Mesenchymal stem cell (in vitro differentiated cells and primary cell): ENCODE measurements at regions not wholly inside any gene's neighbourhood (a gene's known extent, or its start where the extent isn't known, plus 50 kb on each side); places are given as distances from the start of the nearest gene placed in this dataset.

Experiments
- DNase-seq: peaks from one replicate; pipeline ENCODE4 v3.0.0-alpha.2; 2013
- H2AFZ ChIP-seq: one replicate; pipeline ENCODE4 v1.6.1; 2013; ENCODE audit warnings: low read depth, mild to moderate bottlenecking, control low read depth, inconsistent platforms, low read length, moderate library complexity
- H2AK5ac ChIP-seq: 2 replicates; pipeline ENCODE4 v1.6.1; 2013; ENCODE audit warnings: low read length, moderate library complexity, mild to moderate bottlenecking, inconsistent platforms; ENCODE audit not compliant: severe bottlenecking
- H2BK120ac ChIP-seq: one replicate; pipeline ENCODE4 v1.6.1; 2013; ENCODE audit warnings: low read depth, mild to moderate bottlenecking, inconsistent platforms, low read length, moderate library complexity
- H2BK12ac ChIP-seq, 2 experiments: one replicate each; pipeline ENCODE4 v1.6.1; 2013; ENCODE audit warnings: inconsistent platforms in 2 of 2, low read length in 2 of 2, mild to moderate bottlenecking in 2 of 2, moderate library complexity in 2 of 2, control low read depth in 1 of 2
- H2BK15ac ChIP-seq: one replicate; pipeline ENCODE4 v1.6.1; 2013; ENCODE audit warnings: mild to moderate bottlenecking, low read depth, inconsistent platforms; ENCODE audit not compliant: poor library complexity, severe bottlenecking
- H2BK5ac ChIP-seq: 2 replicates; pipeline ENCODE4 v1.6.1; 2013; ENCODE audit warnings: low read depth, mild to moderate bottlenecking, low read length, control low read depth, inconsistent platforms; ENCODE audit not compliant: poor library complexity, severe bottlenecking
- H3K14ac ChIP-seq, 2 experiments: one replicate each; pipeline ENCODE4 v1.6.1; 2013; ENCODE audit warnings: inconsistent platforms in 2 of 2, low read length in 2 of 2, control low read depth in 1 of 2, mild to moderate bottlenecking in 1 of 2, moderate library complexity in 1 of 2
- H3K18ac ChIP-seq, 2 experiments: one replicate each; pipeline ENCODE4 v1.6.1; 2013; ENCODE audit warnings: inconsistent platforms in 2 of 2, low read length in 2 of 2, control low read depth in 1 of 2, low read depth in 1 of 2, mild to moderate bottlenecking in 1 of 2
- H3K23ac ChIP-seq, 2 experiments: one replicate each; pipeline ENCODE4 v1.6.1; 2013; ENCODE audit warnings: inconsistent platforms in 2 of 2, low read length in 2 of 2, mild to moderate bottlenecking in 2 of 2, moderate library complexity in 2 of 2, control low read depth in 1 of 2
- H3K27ac ChIP-seq: 2 replicates; pipeline ENCODE4 v1.5.1; 2013; ENCODE audit warnings: mild to moderate bottlenecking, moderate library complexity, low read length, control low read depth, inconsistent platforms; ENCODE audit not compliant: poor library complexity, severe bottlenecking
- H3K27me3 ChIP-seq, 2 experiments: 2 replicates each; pipeline versions ENCODE4 v1.6.1 to v1.7.0; 2013; ENCODE audit warnings: low read length in 2 of 2, mild to moderate bottlenecking in 2 of 2, moderate library complexity in 2 of 2, control low read depth in 1 of 2, inconsistent platforms in 1 of 2; ENCODE audit not compliant: control insufficient read depth in 1 of 2, insufficient read depth in 1 of 2
- H3K36me3 ChIP-seq, 2 experiments: 2 replicates each; pipeline versions ENCODE4 v1.6.1 to v1.7.0; 2013; ENCODE audit warnings: low read length in 2 of 2, control low read depth in 1 of 2, inconsistent platforms in 1 of 2, low read depth in 1 of 2, mild to moderate bottlenecking in 1 of 2; ENCODE audit not compliant: insufficient read depth in 2 of 2, control insufficient read depth in 1 of 2
- H3K4ac ChIP-seq, 2 experiments: one replicate each; pipeline ENCODE4 v1.6.1; 2013; ENCODE audit warnings: inconsistent platforms in 2 of 2, low read length in 2 of 2, mild to moderate bottlenecking in 2 of 2, moderate library complexity in 2 of 2, control low read depth in 1 of 2, low read depth in 1 of 2
- H3K4me1 ChIP-seq: 2 replicates; pipeline ENCODE4 v1.6.1; 2013; ENCODE audit warnings: low read depth, low read length, control low read depth; ENCODE audit not compliant: control insufficient read depth, insufficient read depth
- H3K4me2 ChIP-seq: 2 replicates; pipeline ENCODE4 v1.6.1; 2013; ENCODE audit warnings: low read length, mild to moderate bottlenecking, inconsistent platforms; ENCODE audit not compliant: poor library complexity, severe bottlenecking
- H3K4me3 ChIP-seq, 2 experiments: 2 replicates each; pipeline versions ENCODE4 v1.5.1 to v1.7.0; 2013; ENCODE audit warnings: low read length in 2 of 2, mild to moderate bottlenecking in 2 of 2, control low read depth in 1 of 2, low read depth in 1 of 2; ENCODE audit not compliant: insufficient read depth in 1 of 2
- H3K79me1 ChIP-seq: replicated peaks from 2 replicates; pipeline ENCODE4 v1.6.1; 2013; ENCODE audit warnings: mild to moderate bottlenecking, control low read depth, low read length, inconsistent platforms; ENCODE audit not compliant: poor library complexity, severe bottlenecking
- H3K9ac ChIP-seq: 2 replicates; pipeline ENCODE4 v1.7.0; 2013; ENCODE audit warnings: mild to moderate bottlenecking, low read length, moderate library complexity
- H3K9me3 ChIP-seq: 2 replicates; pipeline ENCODE4 v1.7.0; 2013; ENCODE audit warnings: mild to moderate bottlenecking, low read length; ENCODE audit not compliant: control insufficient read depth
- H4K8ac ChIP-seq: one replicate; pipeline ENCODE4 v1.6.1; 2013; ENCODE audit warnings: inconsistent platforms, mild to moderate bottlenecking, low read length, moderate library complexity
- H4K91ac ChIP-seq: one replicate; pipeline ENCODE4 v1.6.1; 2013; ENCODE audit warnings: mild to moderate bottlenecking, low read length, inconsistent platforms
- WGBS: methylation state at CpG from one replicate; pipeline ENCODE4 v1.1.7; 2013; ENCODE audit warnings: mixed read lengths; 5-methylcytosine and 5-hydroxymethylcytosine counted together

DNA sequence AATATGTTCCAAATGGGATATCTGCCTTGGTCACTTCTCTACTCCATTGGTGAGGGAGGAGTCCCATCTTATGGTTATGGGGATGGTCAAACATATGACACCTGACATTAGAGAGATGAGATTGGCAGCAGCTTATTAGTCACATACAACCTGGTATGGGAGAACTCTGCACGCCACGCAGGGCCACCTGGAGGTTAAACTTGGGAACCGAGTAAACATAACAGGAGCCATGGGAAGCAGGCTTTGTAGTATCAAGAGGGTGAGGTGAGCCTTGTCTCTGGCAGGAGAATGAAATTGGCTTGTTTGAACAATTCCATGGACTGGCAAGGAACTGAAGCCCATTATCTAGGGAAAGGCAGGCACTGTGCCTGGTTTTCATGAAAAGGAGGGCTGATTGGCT lies 238.7 kb upstream of the ELAC2 start:
- H2BK12ac ChIP-seq: no peak overlapping the region
- no peak overlapping the region for H3K23ac ChIP-seq
- H3K9ac ChIP-seq: no peak overlapping the region
- H2AK5ac ChIP-seq: no peak overlapping the region
- no peak overlapping the region for H3K14ac ChIP-seq
- no peaks in the 10 kb centered on the region for H3K36me3 ChIP-seq
- H3K4me3 ChIP-seq: no peak overlapping the region
- no peak overlapping the region for H4K91ac ChIP-seq
- H3K79me1 ChIP-seq: no peaks in the 10 kb centered on the region
- H3K9me3 ChIP-seq: peaks cover 4% of the 10 kb centered on the region
- H2BK120ac ChIP-seq: no peak overlapping the region
- H3K27ac ChIP-seq: no peak overlapping the region
- H2BK15ac ChIP-seq: no peak overlapping the region
- no peak for DNase-seq
- no peak overlapping the region for H3K4ac ChIP-seq
- H3K4me2 ChIP-seq: no peak overlapping the region
- H3K4me1 ChIP-seq: no peaks in the 10 kb centered on the region
- no peak overlapping the region for H2BK5ac ChIP-seq
- H3K27me3 ChIP-seq: peaks cover 0 to 13% of the 10 kb centered on the region in 2 experiments
- H4K8ac ChIP-seq: no peak overlapping the region
- 79% methylated on average over 3 of the region's 3 CpGs for WGBS
- no peak overlapping the region for H3K18ac ChIP-seq
- H2AFZ ChIP-seq: no peak overlapping the region

DNA sequence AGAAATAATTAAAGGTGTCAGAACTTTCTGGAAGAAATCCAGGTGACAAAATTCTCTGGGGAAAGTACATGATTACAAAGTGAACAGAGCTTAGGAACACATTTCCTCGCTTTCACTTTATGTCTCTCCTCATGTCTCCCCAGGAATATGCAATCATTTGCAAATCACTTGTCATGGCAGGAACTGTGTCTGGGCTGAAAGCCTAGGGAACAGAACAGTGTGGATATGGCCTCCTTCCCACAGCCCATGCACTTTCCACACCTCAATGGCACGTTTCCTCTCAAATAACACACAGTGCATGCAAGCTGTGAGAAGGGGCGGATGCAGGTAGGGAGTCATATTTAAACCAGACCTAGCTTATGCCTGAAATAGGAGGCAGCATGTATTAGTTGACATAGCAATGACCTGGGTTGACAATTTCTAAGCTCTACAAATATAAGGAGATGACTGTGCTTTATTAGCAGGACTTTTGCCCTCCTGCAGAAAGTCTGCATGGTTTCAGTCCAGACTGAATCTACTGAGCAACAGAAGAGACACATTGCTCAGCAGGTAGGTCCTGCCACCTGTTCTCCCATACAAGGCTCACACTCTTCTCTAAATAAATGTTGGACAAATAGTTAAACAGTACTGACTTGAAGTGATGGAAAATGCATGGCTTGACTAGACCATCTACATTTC lies 236.0 kb upstream of the ELAC2 start:
- no peak overlapping the region for H2BK5ac ChIP-seq
- H2BK15ac ChIP-seq: no peak overlapping the region
- no peaks in the 10 kb centered on the region for H3K4me1 ChIP-seq
- no peak overlapping the region for H3K14ac ChIP-seq
- H2BK12ac ChIP-seq: no peak overlapping the region
- H3K18ac ChIP-seq: no peak overlapping the region
- 83% methylated on average over 2 of the region's 3 CpGs for WGBS
- H3K27ac ChIP-seq: no peak overlapping the region
- H3K9me3 ChIP-seq: peaks cover 16% of the 10 kb centered on the region
- no peak overlapping the region for H4K91ac ChIP-seq
- H4K8ac ChIP-seq: no peak overlapping the region
- no peak overlapping the region for H2AFZ ChIP-seq
- H2BK120ac ChIP-seq: no peak overlapping the region
- DNase-seq: no peak
- no peak overlapping the region for H3K4ac ChIP-seq
- peaks cover 0 to 13% of the 10 kb centered on the region in 2 experiments for H3K27me3 ChIP-seq
- no peak overlapping the region for H2AK5ac ChIP-seq
- H3K36me3 ChIP-seq: no peaks in the 10 kb centered on the region
- no peak overlapping the region for H3K9ac ChIP-seq
- H3K4me2 ChIP-seq: no peak overlapping the region
- no peak overlapping the region for H3K23ac ChIP-seq
- H3K4me3 ChIP-seq: no peak overlapping the region
- no peaks in the 10 kb centered on the region for H3K79me1 ChIP-seq

DNA sequence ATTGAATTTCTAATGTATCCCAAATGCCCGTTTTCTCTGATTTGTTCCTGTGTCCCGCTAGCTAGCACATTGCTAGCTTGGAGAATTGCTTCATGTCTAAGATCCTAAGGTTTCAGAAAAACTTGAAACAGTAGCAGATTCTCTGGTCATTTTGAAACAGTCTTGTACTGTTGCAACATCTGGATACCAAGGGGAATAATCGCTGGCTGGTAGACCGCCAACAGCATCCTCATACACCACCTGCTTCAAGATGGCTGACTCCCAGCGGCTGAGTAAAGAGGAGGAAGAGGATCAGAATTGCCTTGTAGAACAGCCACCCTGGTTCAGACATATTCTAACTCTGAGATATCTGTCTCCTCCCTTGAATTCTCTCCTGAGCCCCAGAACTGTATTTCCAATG lies 226.7 kb upstream of the ELAC2 start:
- Histone ChIP-seq H4K91ac (no peak overlapping the region), H3K79me1 (no peaks in the 10 kb centered on the region), H3K27me3 (no peaks in the 10 kb centered on the region), H2BK12ac (no peak overlapping the region), H3K9ac (no peak overlapping the region), H2BK15ac (no peak overlapping the region), H3K23ac (no peak overlapping the region), H3K4ac (no peak overlapping the region), H3K18ac (no peak overlapping the region), H3K27ac (no peak overlapping the region), H3K14ac (no peak overlapping the region), H2BK120ac (no peak overlapping the region), H3K36me3 (no peaks in the 10 kb centered on the region), H3K9me3 (peaks cover 5% of the 10 kb centered on the region), H3K4me1 (no peaks in the 10 kb centered on the region), H3K4me2 (no peak overlapping the region), H2AK5ac (no peak overlapping the region), H4K8ac (no peak overlapping the region), H3K4me3 (no peak overlapping the region), H2AFZ (no peak overlapping the region), H2BK5ac (no peak overlapping the region)
- no peak for DNase-seq
- 89% methylated on average over 5 of the region's 5 CpGs for WGBS

DNA sequence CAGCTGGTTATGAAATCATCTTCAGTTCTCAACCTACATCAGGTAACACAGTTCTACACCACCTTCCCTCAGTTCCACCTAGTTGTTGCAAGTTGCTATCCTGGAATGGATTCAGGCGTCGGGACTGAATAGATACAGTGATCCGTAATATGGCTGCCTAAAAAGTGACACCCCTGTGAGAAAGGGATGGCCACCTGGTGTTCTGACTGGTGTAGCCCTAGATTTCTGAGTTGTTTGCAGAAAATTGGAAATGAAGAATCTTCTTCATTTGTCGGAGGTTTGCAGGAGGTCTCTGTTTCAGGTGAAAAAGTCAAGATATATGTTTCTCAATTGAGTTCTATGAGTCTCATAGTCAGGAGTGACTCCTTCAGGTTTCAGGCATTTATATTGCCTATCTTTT lies 225.8 kb upstream of the ELAC2 start:
- 79% methylated on average over 4 of the region's 4 CpGs for WGBS
- Histone ChIP-seq H2BK12ac (no peak overlapping the region), H3K9ac (no peak overlapping the region), H4K8ac (no peak overlapping the region), H2BK15ac (no peak overlapping the region), H3K27me3 (no peaks in the 10 kb centered on the region), H2AK5ac (no peak overlapping the region), H3K14ac (no peak overlapping the region), H2BK120ac (no peak overlapping the region), H3K79me1 (no peaks in the 10 kb centered on the region), H3K4me3 (no peak overlapping the region), H3K18ac (no peak overlapping the region), H2BK5ac (no peak overlapping the region), H3K4me2 (no peak overlapping the region), H2AFZ (no peak overlapping the region), H3K27ac (no peak overlapping the region), H4K91ac (no peak overlapping the region), H3K9me3 (no peaks in the 10 kb centered on the region), H3K4me1 (no peaks in the 10 kb centered on the region), H3K23ac (no peak overlapping the region), H3K4ac (no peak overlapping the region), H3K36me3 (no peaks in the 10 kb centered on the region)
- DNase-seq: no peak
